ENCODE measurements at regions not wholly inside any gene's neighbourhood (a gene's known extent, or its start where the extent isn't known, plus 50 kb on each side); places are given as distances from the start of the nearest gene placed in this dataset.

- ChIA-PET POLR2A (no interaction called here), CTCF (interaction anchor here (0.8 kb wide), 1 partner anchor 13 kb away, joined by 3 read pairs; no protein-coding TSS in a partner anchor)
- Histone ChIP-seq H3K27me3 (ENCODE audit: control insufficient read depth, insufficient read depth, low read length) (no peaks in the 10 kb centered on the region), H3K36me3 (ENCODE audit: control insufficient read depth, insufficient read depth, low read length) (no peaks in the 10 kb centered on the region), H3K4me3 (ENCODE audit: low read depth, low read length) (no peak overlapping the region)
- TF ChIP-seq, protein P1, sequence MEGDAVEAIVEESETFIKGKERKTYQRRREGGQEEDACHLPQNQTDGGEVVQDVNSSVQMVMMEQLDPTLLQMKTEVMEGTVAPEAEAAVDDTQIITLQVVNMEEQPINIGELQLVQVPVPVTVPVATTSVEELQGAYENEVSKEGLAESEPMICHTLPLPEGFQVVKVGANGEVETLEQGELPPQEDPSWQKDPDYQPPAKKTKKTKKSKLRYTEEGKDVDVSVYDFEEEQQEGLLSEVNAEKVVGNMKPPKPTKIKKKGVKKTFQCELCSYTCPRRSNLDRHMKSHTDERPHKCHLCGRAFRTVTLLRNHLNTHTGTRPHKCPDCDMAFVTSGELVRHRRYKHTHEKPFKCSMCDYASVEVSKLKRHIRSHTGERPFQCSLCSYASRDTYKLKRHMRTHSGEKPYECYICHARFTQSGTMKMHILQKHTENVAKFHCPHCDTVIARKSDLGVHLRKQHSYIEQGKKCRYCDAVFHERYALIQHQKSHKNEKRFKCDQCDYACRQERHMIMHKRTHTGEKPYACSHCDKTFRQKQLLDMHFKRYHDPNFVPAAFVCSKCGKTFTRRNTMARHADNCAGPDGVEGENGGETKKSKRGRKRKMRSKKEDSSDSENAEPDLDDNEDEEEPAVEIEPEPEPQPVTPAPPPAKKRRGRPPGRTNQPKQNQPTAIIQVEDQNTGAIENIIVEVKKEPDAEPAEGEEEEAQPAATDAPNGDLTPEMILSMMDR (IDR thresholded peaks at IDR 0.05; ENCODE audit: insufficient read depth, low read depth, low read length), result no peak
- DNase-seq (ENCODE audit: low read depth), result no peak
Observed at GRCh38 chr3:18223571-18223970, 201.6 kb downstream of the SATB1 start.

DNA sequence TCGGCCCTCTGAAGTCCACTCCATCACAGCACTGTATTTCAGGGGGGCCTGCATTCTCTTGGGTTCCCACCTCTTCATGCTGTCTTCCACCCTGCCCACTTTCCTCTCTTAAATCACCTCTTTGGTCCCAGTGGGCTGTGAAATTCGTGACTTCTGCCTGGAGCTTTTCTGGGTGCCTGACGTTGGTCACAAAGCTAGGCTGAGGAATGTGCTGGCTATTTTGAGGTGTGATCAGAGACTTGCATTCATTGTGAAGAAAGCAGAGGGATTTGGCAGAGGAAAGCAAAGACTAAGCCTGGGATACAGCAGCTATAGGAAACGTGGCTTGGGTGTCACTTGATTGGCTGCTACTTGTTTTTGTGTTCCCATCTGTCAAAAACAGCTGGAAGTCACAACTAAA, 202.5 kb downstream of the SATB1 start:
- DNase-seq (ENCODE audit: low read depth), result no peak
- no peak overlapping the region for H3K4me3 ChIP-seq (ENCODE audit: low read depth, low read length)
- H3K36me3 ChIP-seq (ENCODE audit: control insufficient read depth, insufficient read depth, low read length), result no peaks in the 10 kb centered on the region
- POLR2A ChIA-PET, result no interaction called here
- H3K27me3 ChIP-seq (ENCODE audit: control insufficient read depth, insufficient read depth, low read length), result no peaks in the 10 kb centered on the region
- CTCF ChIA-PET, result interaction anchor here (0.8 kb wide), 1 partner anchor 36 kb away, joined by 3 read pairs; no protein-coding TSS in a partner anchor
- TF ChIP-seq, protein P1 (IDR thresholded peaks at IDR 0.05; ENCODE audit: insufficient read depth, low read depth, low read length), result no peak

- DNase-seq (ENCODE audit: low read depth), result no peak
- ChIA-PET CTCF (no interaction called here), POLR2A (no interaction called here)
- H3K27me3 ChIP-seq (ENCODE audit: control insufficient read depth, insufficient read depth, low read length), result no peaks in the 10 kb centered on the region
- no peaks in the 10 kb centered on the region for H3K36me3 ChIP-seq (ENCODE audit: control insufficient read depth, insufficient read depth, low read length)
- H3K4me3 ChIP-seq (ENCODE audit: low read depth, low read length), result no peak overlapping the region
- TF ChIP-seq, protein P1 (IDR thresholded peaks at IDR 0.05; ENCODE audit: insufficient read depth, low read depth, low read length), result no peak
Observed at GRCh38 chr3:18217507-18218174, 207.5 kb downstream of the SATB1 start.

DNA sequence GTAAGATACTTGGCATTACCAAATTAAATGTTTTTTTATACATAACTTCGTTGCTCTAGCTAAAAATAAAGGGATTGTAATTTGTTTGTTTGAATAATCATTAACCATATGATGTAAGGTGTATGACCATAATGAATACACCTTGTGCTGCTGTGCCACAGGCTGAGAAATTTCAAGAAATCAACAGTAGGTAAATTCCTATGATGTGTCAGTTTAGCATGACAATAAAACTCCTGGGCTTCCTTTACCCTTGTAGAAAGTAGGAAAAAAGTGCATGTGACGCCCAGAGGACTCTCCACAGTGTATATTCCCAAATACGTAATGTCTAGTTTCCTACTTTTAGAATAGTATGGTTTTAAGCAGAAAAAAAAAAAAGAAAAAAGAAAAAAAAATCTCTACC, 208.1 kb downstream of the SATB1 start:
- Histone ChIP-seq H3K4me3 (ENCODE audit: low read depth, low read length) (no peak overlapping the region), H3K36me3 (ENCODE audit: control insufficient read depth, insufficient read depth, low read length) (no peaks in the 10 kb centered on the region), H3K27me3 (ENCODE audit: control insufficient read depth, insufficient read depth, low read length) (no peaks in the 10 kb centered on the region)
- ChIA-PET POLR2A (no interaction called here), CTCF (no interaction called here)
- DNase-seq (ENCODE audit: low read depth), result no peak
- TF ChIP-seq, protein P1 (IDR thresholded peaks at IDR 0.05; ENCODE audit: insufficient read depth, low read depth, low read length), result no peak

- no peak overlapping the region for H3K4me3 ChIP-seq (ENCODE audit: low read depth, low read length)
- H3K27me3 ChIP-seq (ENCODE audit: control insufficient read depth, insufficient read depth, low read length), result no peaks in the 10 kb centered on the region
- no peaks in the 10 kb centered on the region for H3K36me3 ChIP-seq (ENCODE audit: control insufficient read depth, insufficient read depth, low read length)
- TF ChIP-seq, protein P1 (IDR thresholded peaks at IDR 0.05; ENCODE audit: insufficient read depth, low read depth, low read length), result no peak
- no peak for DNase-seq (ENCODE audit: low read depth)
- ChIA-PET POLR2A (no interaction called here), CTCF (no interaction called here)
Observed at GRCh38 chr3:18215639-18216038, 209.5 kb downstream of the SATB1 start.

Measured in BJ (cell line).